Kidney capillary endothelial cell (primary cell): ENCODE measurements at regions not wholly inside any gene's neighbourhood (a gene's known extent, or its start where the extent isn't known, plus 50 kb on each side); places are given as distances from the start of the nearest gene placed in this dataset.

ENCODE experiments used
- DNase-seq: peaks from one replicate; pipeline ENCODE4 v3.0.0-alpha.2; 2018; ENCODE audit warnings: low spot score

DNA sequence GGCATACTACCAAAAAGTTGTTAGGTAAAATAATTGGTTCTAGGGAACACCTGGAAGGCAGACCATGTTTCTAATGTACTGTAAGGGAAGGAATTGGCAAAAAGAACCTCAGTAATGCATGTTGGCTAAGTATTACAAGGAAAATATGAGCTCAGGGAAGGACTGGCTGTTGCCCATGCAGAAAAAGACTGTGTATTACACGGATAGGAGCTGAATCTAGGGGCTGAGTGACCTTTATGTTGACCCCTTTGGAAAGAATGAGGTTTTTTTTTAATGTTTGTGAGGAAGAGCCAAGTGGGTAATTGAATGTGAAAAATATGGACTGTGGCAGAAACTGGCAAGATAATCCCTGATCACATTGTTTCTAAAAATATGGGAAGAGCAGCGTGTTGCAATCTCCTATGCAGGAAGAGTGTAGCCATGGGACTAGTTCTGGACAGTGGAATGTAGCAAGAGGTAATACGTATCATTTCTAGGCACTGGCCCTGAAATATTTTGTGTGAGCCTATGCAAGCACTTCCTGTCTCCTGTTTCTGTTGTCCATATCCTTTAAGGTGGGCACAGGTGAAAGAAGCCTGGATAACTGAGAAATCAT lies 95.1 kb upstream of the CNTNAP4 start:
- no peak for DNase-seq

DNA sequence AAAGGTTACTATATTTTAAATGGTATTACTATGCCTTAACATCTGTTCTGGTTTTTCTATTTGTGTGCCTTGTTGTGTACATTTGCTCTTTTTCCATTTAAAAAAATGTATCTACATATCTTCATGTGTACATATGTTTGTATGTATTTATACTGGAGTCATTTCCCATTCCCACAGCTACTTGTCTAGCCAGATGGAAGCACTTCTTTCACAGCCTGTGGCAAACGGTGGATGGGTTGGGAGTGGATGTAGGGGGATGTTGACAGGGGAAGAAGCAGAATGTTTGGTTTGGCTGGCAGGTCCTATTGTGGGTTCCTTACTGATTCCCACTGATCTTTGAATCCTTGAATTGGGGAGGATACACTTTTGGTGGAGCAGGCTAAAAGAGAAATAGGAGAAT lies 93.6 kb upstream of the CNTNAP4 start:
- no peak for DNase-seq

DNA sequence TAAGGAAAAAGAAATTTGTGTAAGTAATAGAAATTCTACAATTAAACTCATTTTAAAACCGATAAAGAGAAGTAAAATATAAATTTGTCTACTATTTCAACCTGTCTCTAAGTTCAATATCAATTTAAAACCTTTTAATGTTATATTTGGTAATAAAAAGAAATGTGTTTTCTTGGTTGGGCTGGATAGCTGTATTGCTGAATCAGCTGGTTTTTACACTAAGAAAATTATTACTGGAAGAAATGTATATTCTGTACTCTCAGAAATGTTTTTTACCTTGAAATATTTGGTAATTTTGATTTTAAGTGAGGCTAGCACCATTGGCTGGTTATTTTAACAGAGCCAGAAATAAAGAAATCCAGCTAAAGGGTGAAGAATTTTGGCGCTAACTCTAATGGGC lies 87.1 kb upstream of the CNTNAP4 start:
- DNase-seq, result no peak

DNA sequence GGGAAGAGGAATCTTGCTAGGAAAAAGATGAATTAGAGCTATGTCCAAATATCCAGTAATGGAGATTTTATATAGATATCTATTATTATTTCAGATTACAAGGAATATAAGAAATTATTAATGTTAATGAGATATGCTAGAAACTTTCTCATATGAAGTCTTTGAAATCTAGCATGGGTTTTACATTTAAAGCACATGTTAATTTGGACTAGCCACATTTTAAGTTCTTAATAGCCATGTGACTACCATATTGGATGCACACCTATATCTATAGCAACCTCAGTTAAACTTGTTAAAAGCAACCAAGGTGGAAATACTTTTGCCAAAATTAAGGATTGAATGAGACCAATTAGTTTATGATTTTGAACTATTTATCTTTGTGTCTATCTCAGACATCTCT lies 86.7 kb upstream of the CNTNAP4 start:
- no peak for DNase-seq

DNA sequence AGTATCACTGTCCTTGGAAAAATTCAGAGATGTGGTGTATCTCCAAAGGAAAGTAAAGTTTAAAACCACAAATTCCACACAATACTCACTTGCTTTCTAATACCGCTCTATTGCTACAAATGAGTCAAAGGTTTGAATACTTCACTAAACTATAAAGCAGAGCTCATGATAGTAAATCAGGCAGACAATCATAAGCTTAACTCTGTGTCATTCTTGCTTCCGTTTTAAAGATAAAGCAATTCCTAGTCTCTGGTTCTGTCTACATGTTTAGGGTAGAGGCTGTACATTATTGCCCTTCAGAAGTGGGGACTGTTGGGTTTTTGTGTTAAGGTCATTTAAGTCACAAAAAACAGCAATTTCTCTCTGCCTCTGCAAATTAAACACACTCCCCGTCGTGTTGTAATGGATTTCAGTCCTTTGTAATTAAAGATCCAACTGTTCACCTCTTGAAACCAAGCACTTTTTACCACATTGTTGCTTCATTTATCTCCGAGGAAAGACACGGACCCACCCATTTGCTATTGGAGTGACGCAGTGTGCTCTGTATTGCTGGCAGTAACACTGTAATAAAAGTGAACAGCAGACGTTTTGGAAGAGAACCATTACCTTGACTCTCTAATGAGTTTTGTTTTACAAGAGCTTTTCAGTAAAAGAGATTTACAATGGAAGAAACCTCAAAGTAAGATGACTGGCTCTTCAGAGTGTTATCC lies 83.1 kb upstream of the CNTNAP4 start:
- DNase-seq, result no peak

DNA sequence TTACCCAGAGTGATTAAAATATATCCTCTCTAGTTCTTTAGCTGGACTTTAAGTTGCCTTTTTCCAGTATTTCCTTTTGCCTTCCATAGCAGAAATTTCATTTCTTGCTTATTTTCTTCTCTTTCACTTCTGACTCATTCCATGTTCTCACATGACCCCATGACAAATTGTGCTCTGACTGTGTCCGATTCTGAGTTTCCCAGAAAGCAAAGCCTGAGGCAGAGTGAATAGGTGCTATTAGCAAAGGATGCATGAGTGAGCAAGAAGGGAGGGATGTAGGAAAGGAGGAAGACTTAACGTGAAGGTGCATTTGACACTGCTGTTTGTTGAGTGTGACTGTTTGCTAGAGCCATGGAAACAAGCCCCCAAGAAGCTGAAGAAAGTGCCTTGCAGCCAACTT lies 82.6 kb upstream of the CNTNAP4 start:
- DNase-seq, result no peak

DNA sequence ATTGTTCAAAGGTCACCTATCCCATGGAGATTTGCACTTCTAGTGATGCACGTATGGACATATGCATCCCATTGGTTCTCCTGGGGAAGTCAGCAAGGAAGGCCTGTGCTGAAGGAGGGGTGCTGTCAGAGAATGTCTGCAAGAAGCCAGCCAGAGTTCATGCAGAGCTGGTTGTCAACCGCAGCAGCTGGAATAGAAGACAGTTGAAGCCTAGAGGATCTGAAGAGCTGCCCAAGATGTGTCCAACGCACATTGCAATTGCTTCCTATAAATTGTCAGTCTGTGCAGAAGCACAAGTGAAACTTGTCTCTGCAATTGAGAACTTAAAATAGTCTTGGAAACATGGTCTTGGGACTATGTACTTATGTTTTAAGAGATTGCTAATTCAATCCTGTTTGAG lies 82.1 kb upstream of the CNTNAP4 start:
- DNase-seq, result no peak

DNA sequence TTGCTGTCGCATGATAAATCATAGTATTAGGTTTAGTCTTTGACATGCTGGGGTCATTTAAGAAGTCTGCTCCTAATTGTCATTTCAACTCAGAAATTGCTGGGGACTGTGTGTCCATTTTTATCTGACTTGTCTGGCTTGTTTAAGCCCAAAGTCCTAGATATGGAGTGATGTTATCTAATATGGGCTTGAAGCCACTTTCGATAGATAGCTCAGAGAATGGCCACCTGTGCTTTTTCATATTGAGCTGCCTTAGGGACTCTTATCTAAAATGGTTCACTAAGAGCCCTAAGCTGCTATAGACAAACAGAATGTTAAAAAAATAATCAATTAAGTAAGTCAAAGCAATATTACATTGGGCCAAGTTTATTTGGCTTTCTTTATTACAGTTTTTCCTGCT lies 81.6 kb upstream of the CNTNAP4 start:
- DNase-seq, result no peak

DNA sequence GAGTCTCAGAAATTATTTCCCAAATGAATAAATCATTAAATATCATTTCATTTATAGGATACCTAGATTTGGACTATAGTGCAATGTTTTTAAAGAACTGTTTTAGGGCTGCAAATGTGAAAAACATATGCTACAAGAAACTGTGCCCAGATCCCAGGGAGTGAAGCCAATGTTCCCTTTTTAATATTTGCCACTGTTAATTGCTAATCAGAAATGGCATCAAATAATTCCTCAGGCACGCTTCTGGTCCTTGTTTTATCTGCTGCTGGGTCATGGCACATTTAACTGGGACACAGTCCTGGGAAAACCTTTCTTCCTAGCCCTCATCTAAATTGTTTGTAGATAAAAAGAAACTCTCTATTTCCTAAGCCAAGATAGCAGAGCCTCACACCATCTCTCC lies 79.3 kb upstream of the CNTNAP4 start:
- DNase-seq, result no peak

DNA sequence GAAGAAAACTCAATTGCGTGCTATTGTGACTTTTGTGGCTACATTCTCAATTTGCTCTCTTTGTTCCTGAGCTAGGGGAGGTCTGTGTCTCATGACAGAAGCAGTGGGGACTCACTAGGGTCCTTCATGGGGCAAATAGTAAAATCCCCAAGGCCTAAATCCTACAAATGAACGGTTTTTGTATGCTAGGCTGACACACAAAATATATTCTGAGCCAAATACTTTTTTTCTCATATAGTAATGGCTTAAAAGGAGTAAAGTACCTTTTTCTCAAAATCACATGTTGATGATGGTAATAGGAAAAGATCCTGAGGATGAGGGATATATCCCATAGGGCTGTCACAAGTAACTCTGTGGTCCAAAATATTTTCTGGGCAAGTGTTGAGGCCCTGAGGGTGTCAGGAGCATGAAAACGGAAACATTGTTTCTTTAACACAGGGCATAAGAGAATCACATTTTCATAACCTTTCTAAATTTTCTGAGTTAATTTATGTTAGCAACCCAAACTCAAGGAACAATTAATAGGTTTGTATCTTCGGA lies 77.5 kb upstream of the CNTNAP4 start:
- no peak for DNase-seq

DNA sequence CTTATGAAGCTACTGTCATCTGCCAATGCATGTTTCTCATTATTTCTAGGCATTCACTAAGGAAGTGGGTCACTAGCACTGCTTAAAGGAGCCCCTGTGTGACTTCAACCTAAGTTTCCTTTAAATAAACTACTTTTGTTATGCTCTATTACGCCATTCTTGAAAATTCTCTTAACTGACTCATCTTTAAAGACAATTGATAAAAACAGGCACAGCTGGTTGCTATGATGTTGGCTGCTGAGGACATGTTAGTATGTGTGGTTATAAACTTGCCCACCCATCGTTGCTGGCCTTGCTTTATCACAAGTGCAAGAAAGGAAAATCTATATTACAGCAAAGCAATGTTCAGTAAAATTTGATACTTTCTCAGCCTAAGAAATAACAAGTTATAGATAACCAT lies 75.8 kb upstream of the CNTNAP4 start:
- no peak for DNase-seq

DNA sequence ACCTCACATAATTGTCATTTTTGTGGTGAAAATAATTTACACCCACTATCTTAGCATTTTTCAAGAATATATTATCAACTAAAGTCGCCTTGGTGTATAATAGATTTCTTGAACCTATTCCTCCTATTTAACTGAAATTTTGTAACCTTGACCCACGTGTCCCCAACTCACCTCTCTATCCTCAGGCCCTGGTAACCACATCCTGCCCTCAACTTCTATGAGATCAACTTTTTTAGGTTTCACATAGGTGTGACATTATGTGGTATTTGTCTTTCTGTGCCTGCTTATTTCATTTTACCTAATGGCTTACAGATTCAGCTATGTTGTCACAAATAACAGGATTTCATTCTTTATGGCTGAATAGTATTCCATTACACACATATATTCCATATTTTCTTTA lies 73.0 kb upstream of the CNTNAP4 start:
- DNase-seq, result no peak

DNA sequence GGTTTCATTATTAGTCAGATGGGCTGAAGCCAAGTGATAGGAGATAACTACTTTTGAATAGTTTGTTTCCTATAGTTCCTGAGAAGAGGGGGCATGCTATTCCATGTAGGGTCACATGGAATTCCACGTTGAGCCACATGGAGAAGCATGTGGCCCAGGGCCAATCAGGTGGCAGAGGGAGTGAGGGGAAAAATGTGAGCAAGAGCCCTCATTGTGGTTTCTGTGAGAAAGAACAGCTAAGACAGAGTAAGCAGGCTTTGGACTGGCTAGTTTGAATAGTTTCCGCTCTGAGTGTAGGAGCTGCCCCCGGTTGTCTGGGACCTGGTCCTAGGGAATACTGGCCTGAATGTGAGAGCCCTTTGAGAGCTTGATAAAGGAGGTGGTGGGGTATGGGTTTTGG lies 69.9 kb upstream of the CNTNAP4 start:
- DNase-seq, result no peak

DNA sequence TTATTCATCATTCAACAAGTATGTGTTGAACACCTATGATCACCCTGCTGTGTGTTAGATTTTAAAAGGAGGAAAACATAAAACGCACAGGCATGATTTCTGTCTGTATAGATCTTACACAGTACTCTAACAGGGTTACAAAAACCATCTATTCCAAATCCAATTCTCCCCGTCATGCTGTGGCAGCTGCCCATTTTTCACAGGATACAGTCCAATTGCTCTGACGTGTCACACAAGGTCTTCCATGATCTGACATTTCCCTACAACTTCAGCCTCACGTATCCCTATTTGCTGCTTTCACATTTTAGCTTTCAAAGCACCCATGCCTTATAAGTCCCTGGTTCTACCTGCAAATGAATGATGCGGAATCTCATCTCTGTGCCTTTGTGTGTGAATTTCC lies 67.0 kb upstream of the CNTNAP4 start:
- DNase-seq, result no peak

DNA sequence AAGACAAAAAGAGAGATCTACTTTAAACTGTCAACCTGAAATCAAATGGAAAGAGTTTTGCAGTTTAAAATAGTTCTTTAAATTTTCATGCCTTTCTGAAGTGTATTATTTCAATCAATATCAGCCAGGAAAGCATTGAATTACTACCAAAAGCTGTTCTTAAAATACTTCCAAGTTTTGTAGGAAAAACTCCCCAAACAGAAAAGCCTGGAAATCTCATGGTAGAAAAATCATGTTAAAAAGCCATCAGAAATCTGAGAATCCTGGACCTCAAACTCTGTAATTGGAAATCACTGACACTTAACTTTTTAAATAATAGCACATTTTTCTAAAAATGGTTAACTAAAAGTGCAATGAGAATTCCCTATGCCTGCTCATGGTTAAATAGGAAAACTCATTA lies 63.3 kb upstream of the CNTNAP4 start:
- no peak for DNase-seq

DNA sequence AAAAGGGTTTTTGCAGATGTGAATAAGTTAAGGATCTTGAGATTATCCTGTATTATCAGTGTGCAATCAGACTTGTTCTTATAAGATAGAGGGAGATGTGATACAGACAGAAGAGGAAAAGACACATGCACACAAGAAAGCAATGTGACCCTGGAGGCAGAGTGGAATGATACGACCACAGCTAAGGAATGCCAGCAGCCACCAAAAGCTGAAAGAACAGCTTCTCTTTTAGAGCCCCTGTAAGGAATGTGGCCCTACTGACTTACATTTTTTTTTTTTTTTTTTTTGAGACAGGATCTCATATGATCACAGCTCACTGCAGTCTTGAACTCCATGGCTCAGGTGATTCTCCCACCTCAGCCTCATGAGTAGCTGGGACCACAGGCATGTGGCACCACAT lies 62.3 kb upstream of the CNTNAP4 start:
- DNase-seq, result no peak

DNA sequence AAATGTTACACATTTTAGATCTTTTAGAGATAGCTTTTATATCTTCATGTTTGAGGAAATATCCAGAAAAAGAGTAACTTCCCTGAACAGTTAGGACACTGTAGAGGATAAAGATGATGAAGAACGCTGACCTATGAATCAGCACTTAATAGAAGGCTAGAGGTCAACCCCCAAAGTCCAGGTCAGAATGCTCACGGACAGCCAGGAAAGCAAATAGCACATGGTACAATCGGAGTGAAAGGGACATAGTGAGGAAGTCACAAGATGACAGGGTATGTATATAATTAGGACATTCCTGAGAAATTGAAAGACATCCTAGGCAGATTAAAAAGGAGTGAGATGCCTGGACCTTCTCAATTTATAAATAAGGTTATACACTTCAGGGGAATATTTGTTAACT lies 55.1 kb upstream of the CNTNAP4 start:
- no peak for DNase-seq

DNA sequence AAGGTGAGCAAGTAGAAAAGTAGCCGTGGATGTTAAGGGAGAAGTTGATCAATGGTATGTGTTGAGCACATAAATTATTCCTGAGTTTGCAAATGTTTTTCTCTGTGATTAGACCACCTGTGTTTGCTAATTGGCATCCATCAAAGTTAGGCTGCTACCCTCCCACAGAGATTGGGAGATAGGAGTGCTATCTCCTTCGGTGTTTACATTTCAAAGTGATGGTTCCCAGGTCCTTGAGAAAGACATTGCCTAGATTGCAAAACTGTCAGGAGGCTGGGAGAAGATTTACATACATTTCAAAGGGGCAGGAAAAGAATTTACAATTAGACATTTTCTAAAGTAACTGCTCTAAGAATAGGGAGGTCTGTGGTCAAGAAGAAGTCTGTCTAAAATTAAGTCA lies 54.3 kb upstream of the CNTNAP4 start:
- no peak for DNase-seq

DNA sequence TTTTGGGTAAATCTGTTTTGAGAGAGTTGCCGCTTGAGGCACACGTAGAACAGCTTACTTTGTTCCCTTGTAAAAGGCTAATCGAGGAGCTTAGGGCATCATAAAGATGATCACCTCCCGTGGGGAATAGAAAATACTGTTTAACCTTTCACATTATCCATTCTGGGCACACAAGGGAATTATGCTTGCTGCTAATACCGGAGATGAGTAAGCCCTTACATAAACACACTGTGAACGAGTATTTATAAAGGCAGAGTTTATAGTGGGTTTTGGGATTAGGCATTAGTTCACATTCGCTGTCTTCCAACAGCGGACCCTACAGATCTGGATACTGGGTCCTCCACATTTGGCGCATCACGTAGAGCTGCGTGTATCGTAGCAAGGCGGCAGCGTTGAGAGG lies 51.2 kb upstream of the CNTNAP4 start:
- no peak for DNase-seq

DNA sequence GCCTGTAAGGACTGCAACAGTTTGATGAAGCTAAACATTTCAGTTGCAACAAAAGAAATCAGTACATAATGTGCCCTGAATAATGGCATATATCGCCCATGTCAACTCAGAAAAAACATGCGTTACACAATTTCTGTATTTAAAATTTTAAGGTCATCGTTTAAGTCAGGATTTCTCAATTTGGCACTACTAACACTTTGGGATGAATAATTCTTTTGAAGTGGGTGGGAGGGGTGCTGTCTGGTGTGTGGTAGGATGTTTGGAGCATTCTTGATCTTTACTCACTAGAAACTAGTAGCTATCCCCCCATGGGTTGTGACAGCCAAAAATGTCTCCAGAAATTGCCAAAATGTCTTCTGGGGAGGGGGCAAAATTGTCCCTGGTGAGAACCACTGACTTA lies 50.7 kb upstream of the CNTNAP4 start:
- no peak for DNase-seq
